HG03469 (cell line): ENCODE measurements at regions not wholly inside any gene's neighbourhood (a gene's known extent, or its start where the extent isn't known, plus 50 kb on each side); places are given as distances from the start of the nearest gene placed in this dataset.

Experiments
- ATAC-seq: cut with Tn5 transposase; IDR thresholded peaks from one replicate; pipeline ENCODE4 v1.9.1; 2021; ENCODE audit warnings: mild to moderate bottlenecking, moderate library complexity, moderate number of reproducible peaks; ENCODE audit not compliant: unreplicated experiment

GRCh38 chr20:52820641-52821292 is 151.4 kb upstream of the TSHZ2 start:
- no peak for ATAC-seq

DNA sequence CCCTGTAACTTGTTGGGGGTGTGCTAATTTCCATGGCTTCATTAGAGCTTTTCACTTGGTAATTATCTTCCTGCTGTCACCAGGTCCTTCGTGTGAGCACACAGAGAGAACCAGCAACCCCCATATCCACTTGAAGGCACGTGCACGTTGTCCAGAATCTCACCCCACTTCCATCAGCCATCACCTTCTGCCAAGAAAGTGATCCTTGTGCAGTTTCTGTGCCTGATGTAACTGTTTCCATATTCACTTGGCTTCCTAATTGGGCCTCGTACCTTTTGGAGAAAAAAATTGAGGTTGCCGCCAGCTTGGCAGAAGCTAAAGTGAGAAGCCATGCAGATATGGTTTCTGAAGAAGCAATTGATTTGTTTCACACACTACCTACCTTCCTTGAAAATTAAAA is 153.7 kb upstream of the TSHZ2 start:
- no peak for ATAC-seq

GRCh38 chr20:52817981-52818380 is 154.2 kb upstream of the TSHZ2 start:
- ATAC-seq, result no peak

- no peak for ATAC-seq
These were observed 154.6 kb upstream of the TSHZ2 start for GRCh38 chr20:52817511-52817910.

DNA sequence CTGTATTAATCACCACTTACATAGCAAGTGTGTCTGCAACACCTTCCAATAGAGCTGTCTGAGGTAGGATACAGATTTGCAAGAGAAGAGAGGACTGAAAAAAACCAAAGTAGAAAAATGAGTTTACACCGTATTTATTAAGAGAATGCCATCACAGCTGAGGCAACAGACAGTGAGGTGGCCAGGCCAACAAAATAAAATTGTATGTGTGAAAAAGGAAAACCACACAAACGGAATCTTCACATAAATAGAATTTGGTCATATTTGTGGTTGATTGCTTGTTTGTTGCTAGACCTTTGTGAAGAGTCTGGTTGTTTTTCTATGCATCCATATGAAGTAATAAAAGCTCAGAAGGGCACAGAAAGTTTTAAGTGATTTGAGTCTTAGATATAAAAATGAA is 157.8 kb upstream of the TSHZ2 start:
- no peak for ATAC-seq

DNA sequence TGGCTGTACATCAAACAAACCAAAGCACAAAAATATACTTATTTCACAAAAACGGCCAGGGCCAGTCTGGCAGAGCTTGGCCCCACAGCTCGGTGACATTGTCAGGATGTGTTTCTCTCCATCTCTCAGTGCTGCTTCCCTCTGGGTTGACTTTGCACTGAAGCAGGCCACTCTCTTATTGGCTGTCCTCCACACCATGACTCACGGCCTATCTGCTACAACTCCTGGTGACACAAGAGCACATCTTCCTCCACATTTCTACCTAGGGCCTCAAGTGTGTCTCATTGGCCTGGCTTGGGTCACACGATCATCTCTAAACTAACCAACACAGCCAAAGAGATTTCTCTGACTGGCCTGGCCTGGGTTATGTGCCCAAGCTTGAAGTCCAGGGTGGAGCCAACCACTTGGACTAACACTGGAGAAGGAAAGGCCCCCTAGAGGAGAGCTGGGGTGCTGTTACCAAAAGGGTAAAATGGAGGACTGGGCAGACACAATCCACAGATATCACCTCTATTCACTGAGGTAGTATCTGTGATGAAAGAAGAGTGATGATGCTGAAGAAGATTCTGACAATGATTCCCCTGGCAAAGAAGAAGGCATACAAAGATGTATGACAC is 159.8 kb upstream of the TSHZ2 start:
- ATAC-seq, result no peak

DNA sequence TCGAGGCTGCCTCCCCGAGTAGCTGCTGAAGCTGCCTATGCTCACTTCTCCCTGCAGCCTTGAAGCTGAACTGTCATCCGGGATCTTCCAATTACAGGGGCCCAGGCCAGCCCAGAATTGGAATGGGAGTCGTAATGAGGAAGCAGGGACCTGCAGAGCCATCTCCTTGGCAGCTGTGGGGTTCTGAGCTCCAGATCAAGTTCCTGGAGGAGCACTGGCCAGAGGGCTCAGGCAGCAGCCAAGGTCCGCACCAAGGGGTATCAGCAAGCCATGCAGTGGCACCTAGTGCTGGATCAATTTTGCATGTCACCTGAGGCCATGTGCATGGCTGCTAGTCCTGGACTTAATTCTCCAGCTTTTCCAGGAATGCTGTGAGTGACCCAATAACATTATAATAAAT is 163.2 kb upstream of the TSHZ2 start:
- ATAC-seq, result no peak

- ATAC-seq, result no peak
These were observed 165.2 kb upstream of the TSHZ2 start for GRCh38 chr20:52806918-52807317.

- no peak for ATAC-seq
These were observed 166.3 kb upstream of the TSHZ2 start for GRCh38 chr20:52805843-52806242.

GRCh38 chr20:52805296-52805571 is 166.9 kb upstream of the TSHZ2 start:
- ATAC-seq, result no peak

- no peak for ATAC-seq
These were observed 167.5 kb upstream of the TSHZ2 start for GRCh38 chr20:52804497-52805295.

- no peak for ATAC-seq
These were observed 170.5 kb upstream of the TSHZ2 start for GRCh38 chr20:52801628-52802006.

DNA sequence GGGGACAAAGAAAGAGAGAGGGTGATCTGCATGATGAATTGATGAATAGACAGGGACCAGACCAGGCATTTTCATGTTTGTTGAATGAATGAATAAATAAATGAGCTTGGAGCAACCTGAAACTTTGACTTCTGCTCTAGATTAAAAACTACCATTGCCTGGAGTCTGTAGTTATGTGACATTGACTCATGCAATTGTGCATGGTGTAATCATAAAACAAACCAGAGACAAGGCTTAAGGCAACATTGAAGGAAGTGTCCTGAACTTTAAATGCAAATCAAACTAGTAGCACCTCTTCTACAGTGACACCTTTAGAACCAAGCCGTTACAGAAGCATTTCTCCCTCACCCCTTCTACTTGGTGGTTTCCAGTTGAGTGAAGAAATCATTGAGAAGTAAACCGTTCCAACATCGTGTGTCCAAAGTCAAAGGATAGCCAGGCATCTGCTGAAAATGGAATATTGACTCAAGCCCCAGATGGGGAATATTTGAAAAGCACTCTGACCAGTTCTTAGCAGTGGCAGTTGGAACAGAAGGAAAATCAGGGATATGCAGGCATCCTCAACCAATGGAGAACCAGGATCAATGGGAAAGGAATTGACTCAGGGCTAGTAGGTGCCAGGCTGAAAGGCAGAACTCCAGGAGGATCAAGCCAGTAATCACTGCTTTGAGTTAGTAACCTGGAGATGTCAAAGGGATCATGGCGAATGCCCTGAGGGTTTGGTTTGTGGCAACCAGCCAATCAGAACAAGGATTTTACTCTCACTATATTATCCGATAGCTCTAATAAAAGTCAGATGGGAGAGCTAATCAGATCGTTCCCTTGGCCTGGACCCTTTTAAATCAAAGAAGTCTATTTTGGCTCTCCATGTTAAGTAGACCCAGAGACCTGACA is 171.2 kb upstream of the TSHZ2 start:
- ATAC-seq, result no peak

DNA sequence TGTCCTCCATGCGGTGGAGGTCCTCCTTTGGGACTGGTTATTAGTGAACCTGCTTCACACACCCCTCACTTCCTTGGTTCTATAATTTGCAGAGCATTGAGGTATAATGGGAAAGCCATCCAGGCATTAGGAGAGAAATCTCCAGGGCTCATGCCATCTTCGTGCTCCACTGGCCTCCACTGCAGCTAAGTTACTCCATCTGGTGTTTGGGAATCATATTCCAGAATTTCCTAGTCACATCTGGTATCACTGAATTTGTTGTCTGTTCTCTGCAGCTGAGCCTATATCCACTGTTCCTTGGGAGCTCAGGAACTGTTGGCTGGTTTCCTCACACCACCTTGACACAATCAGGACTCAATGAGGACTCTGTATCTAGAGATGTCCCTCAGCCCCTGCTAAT is 173.0 kb upstream of the TSHZ2 start:
- ATAC-seq, result no peak

- no peak for ATAC-seq
These were observed 174.0 kb upstream of the TSHZ2 start for GRCh38 chr20:52798124-52798523.

DNA sequence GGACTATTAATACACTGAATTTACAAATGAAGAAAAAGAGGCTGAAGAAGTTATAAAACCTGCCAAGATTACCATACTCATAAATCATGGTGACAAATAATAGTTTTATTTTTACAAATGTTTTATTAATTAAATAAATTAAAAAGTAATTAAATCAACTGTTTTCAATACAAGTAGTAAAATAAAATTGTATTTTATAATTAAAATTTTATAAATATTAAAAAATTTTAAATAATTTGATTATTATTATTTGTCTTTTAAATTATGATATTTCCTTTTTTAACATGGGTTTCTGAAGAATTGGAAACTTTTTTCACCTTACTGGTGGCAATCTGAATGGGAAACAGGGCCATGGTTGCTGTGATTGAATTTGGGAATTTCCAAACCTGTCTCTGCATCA is 177.3 kb upstream of the TSHZ2 start:
- ATAC-seq, result no peak

- no peak for ATAC-seq
These were observed 178.7 kb upstream of the TSHZ2 start for GRCh38 chr20:52793339-52793963.

DNA sequence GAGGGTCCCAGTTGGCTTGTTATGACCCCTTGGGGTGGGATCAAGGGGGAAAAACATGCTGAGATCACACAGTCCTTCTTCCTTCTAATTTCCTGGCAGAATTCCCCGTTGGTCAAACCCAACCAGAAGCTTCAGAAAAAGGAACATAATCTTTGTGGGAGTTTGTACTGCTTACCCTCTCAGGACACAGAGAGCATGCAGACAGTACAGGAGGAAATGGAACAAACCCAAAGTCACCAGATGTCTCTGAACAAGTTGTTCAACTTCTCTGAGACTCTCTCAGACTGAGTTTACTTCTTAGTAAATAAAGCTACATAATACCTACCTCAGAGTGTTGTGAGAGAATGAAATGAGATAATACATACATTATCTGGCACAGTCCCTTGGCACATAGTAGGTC is 181.1 kb upstream of the TSHZ2 start:
- ATAC-seq, result no peak

- ATAC-seq, result no peak
These were observed 182.4 kb upstream of the TSHZ2 start for GRCh38 chr20:52789716-52790115.

DNA sequence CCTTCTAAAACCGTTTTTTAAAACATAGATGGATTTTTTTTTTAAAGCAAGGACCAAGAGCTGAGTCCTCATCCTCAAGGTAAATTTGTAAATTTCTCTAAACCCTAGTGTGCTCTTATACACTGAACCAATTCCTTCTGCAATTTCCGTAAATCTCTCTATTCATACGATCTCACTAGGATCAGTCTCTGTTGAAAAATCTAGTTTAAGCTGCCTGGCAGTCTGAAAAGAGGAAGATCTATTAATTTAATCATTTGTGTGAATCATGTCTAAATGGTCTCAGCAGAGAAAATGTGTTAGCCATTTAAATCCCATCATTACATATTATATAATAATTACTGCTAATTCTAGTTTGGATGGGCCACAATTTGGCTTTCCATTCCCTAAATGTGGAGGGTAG is 184.2 kb upstream of the TSHZ2 start:
- no peak for ATAC-seq

GRCh38 chr20:52787216-52787615 is 184.9 kb upstream of the TSHZ2 start:
- no peak for ATAC-seq
